HG02798 (cell line): ENCODE measurements at regions not wholly inside any gene's neighbourhood (a gene's known extent, or its start where the extent isn't known, plus 50 kb on each side); places are given as distances from the start of the nearest gene placed in this dataset.

Source experiments
- ATAC-seq: cut with Tn5 transposase; IDR thresholded peaks from one replicate; pipeline ENCODE4 v1.9.1; 2021; ENCODE audit warnings: mild to moderate bottlenecking; ENCODE audit not compliant: unreplicated experiment, poor library complexity

GRCh38 chr18:27704736-27705361, 472.1 kb downstream of the CDH2 start:
- ATAC-seq = no peak

- ATAC-seq = no peak
Observed at GRCh38 chr18:27699137-27699536, 477.8 kb downstream of the CDH2 start.

GRCh38 chr18:27696148-27696547, 480.8 kb downstream of the CDH2 start:
- no peak for ATAC-seq

DNA sequence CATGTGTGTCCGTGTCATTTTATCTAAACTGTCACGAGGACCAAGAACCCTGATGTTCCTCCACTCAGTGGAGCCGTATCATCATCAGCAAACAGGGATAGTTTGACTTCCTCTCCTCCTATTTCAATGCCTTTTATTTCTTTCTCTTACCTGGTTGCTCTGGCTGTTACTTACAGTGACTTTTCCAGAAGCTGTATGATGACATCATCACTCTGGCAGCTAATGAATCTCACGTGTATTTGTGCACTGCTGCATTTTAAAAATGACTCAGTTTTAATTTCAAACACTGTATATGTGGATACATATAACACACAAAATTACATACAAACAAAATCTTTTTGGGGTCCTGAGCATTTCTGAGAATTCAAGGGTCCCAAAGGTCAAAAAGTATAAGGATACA, 481.4 kb downstream of the CDH2 start:
- ATAC-seq = no peak

DNA sequence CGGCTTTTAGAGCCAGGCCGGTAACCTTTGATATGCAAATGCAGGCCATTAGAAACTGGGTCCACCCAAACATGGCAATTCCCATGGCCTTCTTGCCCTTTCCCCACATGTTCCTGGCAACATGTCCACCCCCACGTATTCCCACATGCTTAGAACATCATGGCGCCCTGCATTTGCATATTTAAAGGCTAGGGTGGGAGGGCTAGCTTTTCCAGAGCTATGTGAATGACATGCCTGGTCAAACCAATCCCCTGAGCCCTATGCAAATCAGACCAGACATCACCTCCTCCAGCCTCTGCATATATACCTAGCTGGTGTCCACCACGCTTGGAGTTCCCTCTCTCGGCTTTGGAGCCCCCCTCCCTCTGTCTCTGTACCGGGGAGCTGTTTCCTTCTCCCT, 481.9 kb downstream of the CDH2 start:
- ATAC-seq = no peak

- ATAC-seq = no peak
Observed at GRCh38 chr18:27688581-27688980, 488.3 kb downstream of the CDH2 start.

- no peak for ATAC-seq
Observed at GRCh38 chr18:27687351-27687979, 489.5 kb downstream of the CDH2 start.

GRCh38 chr18:27685807-27686412, 491.0 kb downstream of the CDH2 start:
- ATAC-seq = no peak

- no peak for ATAC-seq
Observed at GRCh38 chr18:27685091-27685490, 491.8 kb downstream of the CDH2 start.

- no peak for ATAC-seq
Observed at GRCh38 chr18:27674411-27674810, 489.3 kb upstream of the CHST9 start.

DNA sequence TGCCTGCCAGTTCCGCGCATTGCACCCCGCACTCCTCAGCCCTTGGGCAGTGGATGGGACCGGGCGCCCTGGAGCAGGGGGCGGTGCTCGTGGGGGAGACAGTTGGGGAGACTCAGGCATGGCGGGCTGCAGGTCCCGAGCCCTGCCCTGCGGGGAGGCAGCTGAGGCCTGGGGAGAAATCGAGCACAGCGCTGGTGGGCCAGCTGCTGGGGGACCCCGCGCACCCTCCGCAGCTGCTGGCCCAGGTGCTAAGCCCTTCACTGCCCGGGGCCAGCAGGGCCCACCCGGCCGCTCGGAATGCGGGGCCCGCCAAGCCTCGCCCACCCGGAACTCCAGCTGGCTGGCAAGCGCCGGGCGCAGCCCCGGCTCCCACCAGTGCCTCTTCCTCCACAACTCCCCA, 488.8 kb upstream of the CHST9 start:
- no peak for ATAC-seq

DNA sequence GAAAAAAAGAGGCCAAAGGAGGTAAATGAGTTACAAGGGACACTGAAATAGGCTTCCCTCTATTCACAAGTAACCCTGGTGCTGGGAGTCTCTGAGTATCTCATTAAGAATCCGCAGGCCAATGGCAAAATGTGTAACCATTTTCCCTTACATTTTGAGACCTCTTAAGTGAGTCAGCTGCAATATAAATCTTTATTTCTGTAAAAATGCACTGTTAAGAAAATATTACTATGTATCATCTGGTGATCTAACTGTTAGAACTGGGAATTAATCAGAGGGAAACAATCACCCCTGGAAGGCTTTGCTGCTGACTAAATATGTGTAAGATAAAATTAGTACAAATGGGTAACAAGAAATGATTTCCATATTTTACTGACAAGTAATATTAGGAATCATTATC, 483.1 kb upstream of the CHST9 start:
- ATAC-seq = no peak

DNA sequence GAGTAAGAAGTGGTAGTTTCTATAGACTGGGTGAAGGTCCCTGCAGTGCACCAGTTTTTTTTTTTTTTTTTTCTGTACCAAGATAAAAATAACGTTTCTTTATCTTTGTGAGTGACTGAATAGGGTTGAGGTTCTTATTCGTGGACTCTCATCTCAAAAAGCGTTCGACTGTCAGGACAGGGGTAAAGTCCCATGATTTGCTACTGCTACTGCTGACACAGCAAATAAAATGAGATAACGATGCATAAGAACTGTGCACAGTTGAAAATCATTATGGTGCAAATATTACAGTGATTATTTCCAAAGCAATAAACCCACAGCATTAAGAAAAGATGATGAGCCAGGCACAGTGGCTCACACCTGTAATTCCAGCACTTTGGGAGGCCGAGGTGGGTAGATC, 482.0 kb upstream of the CHST9 start:
- no peak for ATAC-seq

DNA sequence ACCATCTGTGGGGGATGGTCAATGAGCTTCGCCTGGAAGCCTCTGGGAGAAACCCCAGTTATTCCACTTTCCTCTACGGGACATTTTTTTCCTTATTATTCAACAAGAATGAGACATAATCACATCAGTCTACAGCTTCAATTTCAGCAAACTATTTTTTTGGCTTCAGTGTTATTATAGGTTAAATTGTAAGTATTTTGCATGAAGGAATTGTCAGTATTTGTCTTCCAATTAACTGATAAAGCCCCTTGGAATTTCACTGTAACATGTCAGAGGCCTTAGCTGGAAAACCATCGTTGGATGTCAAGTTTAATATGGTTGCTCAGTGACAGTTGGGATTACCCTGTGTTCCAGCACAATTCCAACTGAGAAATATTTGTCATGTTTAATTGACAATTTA, 480.9 kb upstream of the CHST9 start:
- ATAC-seq = no peak

DNA sequence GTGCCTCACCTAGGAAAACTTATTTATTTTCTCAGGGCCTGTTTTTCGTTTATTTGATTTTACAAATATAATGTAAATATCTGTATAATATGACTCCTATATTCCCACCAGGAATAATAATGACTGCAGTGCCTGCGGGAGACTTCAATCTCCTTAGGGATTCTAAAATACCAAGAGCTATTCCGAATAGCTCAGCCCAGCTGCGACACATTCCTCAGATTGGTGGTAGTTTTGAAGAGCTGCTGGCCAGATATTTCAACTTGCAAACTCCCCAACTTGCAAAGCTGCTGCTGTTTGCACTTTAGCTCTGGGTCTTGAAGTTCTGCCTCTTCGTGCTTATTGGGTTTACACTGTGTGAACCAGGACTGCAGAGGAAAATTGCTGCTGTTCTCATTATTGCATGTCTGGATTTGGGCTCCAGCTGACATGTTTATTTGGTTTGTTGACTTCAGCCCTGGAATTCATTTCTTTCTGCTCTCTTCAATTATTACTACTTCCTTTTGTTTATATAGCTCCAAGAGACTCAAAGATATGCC, 480.2 kb upstream of the CHST9 start:
- ATAC-seq = no peak

DNA sequence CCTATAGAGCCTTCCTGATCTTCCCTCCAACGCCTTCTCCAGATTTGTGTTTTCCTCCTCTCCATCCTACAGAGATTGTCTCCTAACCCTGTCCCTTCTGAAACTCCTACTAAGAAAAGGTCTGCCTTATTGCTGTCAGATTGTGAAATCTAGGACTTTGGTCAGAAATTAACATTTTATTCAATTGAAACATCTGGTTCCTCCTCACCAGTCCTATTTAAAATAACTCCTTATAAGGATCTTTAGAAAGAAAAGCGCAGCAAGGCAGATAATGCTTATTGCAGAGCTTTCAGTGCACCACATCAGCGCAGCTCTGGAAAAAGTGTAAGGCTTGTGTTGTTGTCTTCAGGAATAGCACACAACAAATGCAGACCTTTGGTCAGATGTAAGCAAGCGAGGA, 477.8 kb upstream of the CHST9 start:
- ATAC-seq = no peak

- ATAC-seq = no peak
Observed at GRCh38 chr18:27662537-27662936, 477.4 kb upstream of the CHST9 start.

- ATAC-seq = no peak
Observed at GRCh38 chr18:27661320-27662018, 476.4 kb upstream of the CHST9 start.

DNA sequence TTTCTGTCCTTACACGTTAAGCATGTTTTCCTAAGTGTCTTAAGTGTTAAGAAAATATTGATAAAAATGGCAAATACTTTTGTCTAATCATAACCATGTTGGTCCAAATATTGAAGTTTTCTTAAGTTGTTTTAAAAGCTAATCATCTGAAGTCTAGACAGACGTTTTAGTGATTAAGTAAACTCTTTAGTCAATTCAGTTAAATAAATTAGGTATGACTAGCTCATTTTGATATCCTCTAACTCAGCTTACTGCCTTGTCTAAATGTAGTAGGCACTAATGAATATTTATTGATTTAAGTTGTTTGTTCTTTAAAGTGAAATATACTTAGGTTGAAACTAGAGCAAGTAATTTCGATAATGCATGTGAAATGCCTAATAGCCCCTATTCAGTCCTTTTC, 471.8 kb upstream of the CHST9 start:
- no peak for ATAC-seq

DNA sequence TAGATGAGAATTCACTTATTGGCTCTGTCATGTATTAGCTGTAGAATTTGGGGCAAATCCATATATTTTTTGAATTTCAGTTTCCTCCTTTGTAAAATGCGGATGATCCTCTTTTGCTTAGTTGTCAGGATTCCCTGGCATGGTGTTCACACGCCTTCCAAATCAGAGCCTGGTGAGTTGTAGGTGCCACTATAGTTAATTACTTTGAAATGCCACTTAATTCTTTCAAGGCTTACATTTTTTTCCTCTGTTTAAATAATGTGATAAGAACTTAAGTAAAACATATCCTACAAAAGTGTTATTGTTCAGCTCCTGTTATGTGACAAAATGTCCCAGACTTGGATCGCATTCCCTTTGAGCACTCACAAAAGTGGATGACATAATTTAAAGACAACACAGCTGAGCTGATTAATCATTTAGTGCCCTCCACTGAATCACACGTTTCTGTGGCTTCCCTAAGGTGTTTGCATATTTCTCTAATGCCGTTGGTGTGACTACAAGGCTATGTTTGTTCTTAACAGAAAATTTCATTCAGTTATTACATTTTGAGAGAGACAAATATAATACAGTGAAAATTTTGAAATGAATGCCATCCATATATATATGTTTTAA, 471.2 kb upstream of the CHST9 start:
- no peak for ATAC-seq

GRCh38 chr18:27653247-27653646, 468.1 kb upstream of the CHST9 start:
- ATAC-seq = no peak
